Astrocyte (in vitro differentiated cells and primary cell): ENCODE measurements at regions not wholly inside any gene's neighbourhood (a gene's known extent, or its start where the extent isn't known, plus 50 kb on each side); places are given as distances from the start of the nearest gene placed in this dataset.
A peak's percentile ranks its signal among the peaks of the same experiment; 100 is the strongest.

Source experiments
- DNase-seq: peaks from one replicate; pipeline ENCODE4 v3.0.0-alpha.2; 2010; ENCODE audit warnings: low read depth
- FAIRE-seq: peaks from 2 replicates; lab custom pipeline; 2011; peaks lifted over from hg19 to GRCh38; lab: Jason Lieb, UNC
- H2AFZ ChIP-seq: 2 replicates; pipeline ENCODE4 v1.6.0; 2012; ENCODE audit warnings: low read depth, low read length, inconsistent platforms
- H3K27ac ChIP-seq: 2 replicates; pipeline ENCODE4 v1.5.1; 2011; ENCODE audit warnings: low read depth, low read length, inconsistent platforms
- H3K27me3 ChIP-seq: 2 replicates; pipeline ENCODE4 v1.6.0; 2011; ENCODE audit warnings: low read length, inconsistent platforms; ENCODE audit not compliant: insufficient read depth
- H3K36me3 ChIP-seq: 2 replicates; pipeline ENCODE4 v1.5.1; 2011; ENCODE audit warnings: low read length, inconsistent platforms; ENCODE audit not compliant: insufficient read depth
- H3K4me1 ChIP-seq: 2 replicates; pipeline ENCODE4 v1.5.1; 2011; ENCODE audit warnings: low read length, inconsistent platforms; ENCODE audit not compliant: insufficient read depth
- H3K4me2 ChIP-seq: 2 replicates; pipeline ENCODE4 v1.6.0; 2012; ENCODE audit warnings: low read length, inconsistent platforms
- H3K4me3 ChIP-seq: 2 replicates; pipeline ENCODE4 v1.5.1; 2011; ENCODE audit warnings: low read depth, mild to moderate bottlenecking, low read length, inconsistent platforms; ENCODE audit not compliant: insufficient read depth
- H3K79me2 ChIP-seq: 2 replicates; pipeline ENCODE4 v1.6.0; 2012; ENCODE audit warnings: mild to moderate bottlenecking, low read length, inconsistent platforms; ENCODE audit not compliant: insufficient read depth
- H3K9ac ChIP-seq: 2 replicates; pipeline ENCODE4 v1.6.0; 2012; ENCODE audit warnings: mild to moderate bottlenecking, low read length, inconsistent platforms
- H3K9me3 ChIP-seq: 2 replicates; pipeline ENCODE4 v1.5.1; 2012; ENCODE audit warnings: low read depth, mild to moderate bottlenecking, low read length, inconsistent platforms; ENCODE audit not compliant: insufficient read depth
- H4K20me1 ChIP-seq: 2 replicates; pipeline ENCODE4 v1.6.0; 2012; ENCODE audit warnings: low read length, inconsistent platforms; ENCODE audit not compliant: insufficient read depth
- H3K27ac Mint-ChIP-seq: one replicate; pipeline ENCODE4 v1.8.0; 2021; ENCODE audit warnings: mild to moderate bottlenecking, mixed read lengths; ENCODE audit not compliant: unreplicated experiment
- H3K27me3 Mint-ChIP-seq: one replicate; pipeline ENCODE4 v1.8.0; 2021; ENCODE audit warnings: low read depth, mixed read lengths; ENCODE audit not compliant: unreplicated experiment
- H3K36me3 Mint-ChIP-seq: one replicate; pipeline ENCODE4 v1.8.0; 2021; ENCODE audit warnings: low read depth, mixed read lengths; ENCODE audit not compliant: unreplicated experiment
- H3K4me1 Mint-ChIP-seq: one replicate; pipeline ENCODE4 v1.8.0; 2021; ENCODE audit warnings: low read depth, mixed read lengths; ENCODE audit not compliant: unreplicated experiment
- H3K4me3 Mint-ChIP-seq: one replicate; pipeline ENCODE4 v1.8.0; 2021; ENCODE audit warnings: mild to moderate bottlenecking, moderate library complexity, mixed read lengths; ENCODE audit not compliant: unreplicated experiment
- H3K9me3 Mint-ChIP-seq: one replicate; pipeline ENCODE4 v1.8.0; 2021; ENCODE audit warnings: mild to moderate bottlenecking, mixed read lengths; ENCODE audit not compliant: unreplicated experiment
- CTCF ChIP-seq: IDR thresholded peaks from 2 replicates; pipeline ENCODE4 v1.5.1; 2011; ENCODE audit warnings: low read depth, mild to moderate bottlenecking, inconsistent platforms, low read length, moderate library complexity; ENCODE audit not compliant: insufficient read depth
- EZH2 ChIP-seq: IDR thresholded peaks from 2 replicates; pipeline ENCODE4 v1.6.1; 2012; ENCODE audit warnings: mild to moderate bottlenecking, low read length, inconsistent platforms; ENCODE audit not compliant: insufficient read depth

GRCh38 chr9:7970681-7971330 is 171.2 kb upstream of the DMAC1 start:
- Mint-ChIP-seq H3K36me3 (no peaks in the 10 kb centered on the region), H3K27me3 (peaks cover 8% of the 10 kb centered on the region), H3K9me3 (no peaks in the 10 kb centered on the region), H3K27ac (no peak overlapping the region), H3K4me1 (no peaks in the 10 kb centered on the region), H3K4me3 (no peak overlapping the region)
- H3K9ac ChIP-seq: no peak overlapping the region
- H3K27me3 ChIP-seq: no peaks in the 10 kb centered on the region
- no peaks in the 10 kb centered on the region for H4K20me1 ChIP-seq
- FAIRE-seq (no peak), DNase-seq (peak; percentile 2)
- H3K4me2 ChIP-seq: no peak overlapping the region
- H3K4me1 ChIP-seq: no peaks in the 10 kb centered on the region
- no peak overlapping the region for H3K4me3 ChIP-seq
- H3K9me3 ChIP-seq: no peaks in the 10 kb centered on the region
- H2AFZ ChIP-seq: no peak overlapping the region
- H3K36me3 ChIP-seq: no peaks in the 10 kb centered on the region
- no peak for TF ChIP-seq CTCF
- TF ChIP-seq EZH2: no peak
- H3K27ac ChIP-seq: no peak overlapping the region
- H3K79me2 ChIP-seq: no peaks in the 10 kb centered on the region

GRCh38 chr9:7968687-7969086 is 169.1 kb upstream of the DMAC1 start:
- Mint-ChIP-seq H3K4me1 (no peaks in the 10 kb centered on the region), H3K27me3 (peaks cover 10% of the 10 kb centered on the region), H3K27ac (no peak overlapping the region), H3K9me3 (no peaks in the 10 kb centered on the region), H3K4me3 (no peak overlapping the region), H3K36me3 (no peaks in the 10 kb centered on the region)
- Histone ChIP-seq H3K9ac (no peak overlapping the region), H4K20me1 (no peaks in the 10 kb centered on the region), H3K4me1 (no peaks in the 10 kb centered on the region), H3K4me2 (no peak overlapping the region), H3K27ac (no peak overlapping the region), H3K27me3 (no peaks in the 10 kb centered on the region), H2AFZ (no peak overlapping the region), H3K36me3 (no peaks in the 10 kb centered on the region), H3K79me2 (no peaks in the 10 kb centered on the region), H3K4me3 (no peak overlapping the region), H3K9me3 (no peaks in the 10 kb centered on the region)
- TF ChIP-seq EZH2 (no peak), CTCF (no peak)
- DNase-seq: no peak
- no peak for FAIRE-seq

GRCh38 chr9:7967851-7968250 is 168.3 kb upstream of the DMAC1 start:
- Mint-ChIP-seq H3K9me3 (no peaks in the 10 kb centered on the region), H3K27ac (no peak overlapping the region), H3K4me3 (no peak overlapping the region), H3K27me3 (peaks cover 10% of the 10 kb centered on the region), H3K36me3 (no peaks in the 10 kb centered on the region), H3K4me1 (no peaks in the 10 kb centered on the region)
- no peak for TF ChIP-seq EZH2
- no peak for TF ChIP-seq CTCF
- Histone ChIP-seq H3K79me2 (no peaks in the 10 kb centered on the region), H2AFZ (no peak overlapping the region), H3K4me2 (no peak overlapping the region), H3K36me3 (no peaks in the 10 kb centered on the region), H3K4me1 (no peaks in the 10 kb centered on the region), H3K27me3 (no peaks in the 10 kb centered on the region), H3K9ac (no peak overlapping the region), H3K27ac (no peak overlapping the region), H4K20me1 (no peaks in the 10 kb centered on the region), H3K4me3 (no peak overlapping the region), H3K9me3 (no peaks in the 10 kb centered on the region)
- DNase-seq (no peak), FAIRE-seq (no peak)
